ENCODE measurements at regions not wholly inside any gene's neighbourhood (a gene's known extent, or its start where the extent isn't known, plus 50 kb on each side); places are given as distances from the start of the nearest gene placed in this dataset.

DNA sequence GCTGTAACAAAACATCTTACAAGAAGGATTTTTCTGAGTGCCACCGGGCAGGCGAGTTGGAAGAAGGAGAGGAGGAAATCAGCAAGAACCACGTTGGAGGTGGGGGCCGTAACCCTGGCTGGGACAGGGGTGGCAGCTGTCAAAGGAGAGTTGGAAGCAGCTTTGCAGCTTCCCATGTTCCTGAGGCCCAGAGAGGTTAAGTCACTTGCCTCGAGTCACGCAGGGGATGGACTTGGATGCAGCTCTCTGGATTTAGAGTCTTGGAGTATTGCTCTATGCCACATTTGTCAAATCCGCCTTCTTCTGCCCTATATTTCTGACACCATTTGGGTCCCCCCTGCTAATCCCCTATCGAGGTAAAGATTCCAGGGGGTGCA is 83.0 kb upstream of the CIBAR2 start:
- no peak overlapping the region for H3K9ac ChIP-seq (ENCODE audit: low read depth, low read length, poor library complexity, severe bottlenecking)
- H3K9me3 ChIP-seq (ENCODE audit: insufficient read depth, low read depth, low read length) = no peaks in the 10 kb centered on the region
- no peaks in the 10 kb centered on the region for H3K36me3 ChIP-seq (ENCODE audit: insufficient read depth, low read length)
- no peak overlapping the region for H3K4me2 ChIP-seq (ENCODE audit: low read depth, low read length, poor library complexity, severe bottlenecking)
- TF ChIP-seq EZH2phosphoT487 (IDR thresholded peaks at IDR 0.05; ENCODE audit: borderline replicate concordance) = no peak
- TF ChIP-seq, protein P1, sequence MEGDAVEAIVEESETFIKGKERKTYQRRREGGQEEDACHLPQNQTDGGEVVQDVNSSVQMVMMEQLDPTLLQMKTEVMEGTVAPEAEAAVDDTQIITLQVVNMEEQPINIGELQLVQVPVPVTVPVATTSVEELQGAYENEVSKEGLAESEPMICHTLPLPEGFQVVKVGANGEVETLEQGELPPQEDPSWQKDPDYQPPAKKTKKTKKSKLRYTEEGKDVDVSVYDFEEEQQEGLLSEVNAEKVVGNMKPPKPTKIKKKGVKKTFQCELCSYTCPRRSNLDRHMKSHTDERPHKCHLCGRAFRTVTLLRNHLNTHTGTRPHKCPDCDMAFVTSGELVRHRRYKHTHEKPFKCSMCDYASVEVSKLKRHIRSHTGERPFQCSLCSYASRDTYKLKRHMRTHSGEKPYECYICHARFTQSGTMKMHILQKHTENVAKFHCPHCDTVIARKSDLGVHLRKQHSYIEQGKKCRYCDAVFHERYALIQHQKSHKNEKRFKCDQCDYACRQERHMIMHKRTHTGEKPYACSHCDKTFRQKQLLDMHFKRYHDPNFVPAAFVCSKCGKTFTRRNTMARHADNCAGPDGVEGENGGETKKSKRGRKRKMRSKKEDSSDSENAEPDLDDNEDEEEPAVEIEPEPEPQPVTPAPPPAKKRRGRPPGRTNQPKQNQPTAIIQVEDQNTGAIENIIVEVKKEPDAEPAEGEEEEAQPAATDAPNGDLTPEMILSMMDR (conservative IDR thresholded peaks at IDR 0.05; ENCODE audit: low read length) = no peak
- H2AFZ ChIP-seq (ENCODE audit: low read length) = no peak overlapping the region
- no peaks in the 10 kb centered on the region for H3K4me1 ChIP-seq (ENCODE audit: insufficient read depth, low read length, poor library complexity, severe bottlenecking)
- H3K79me2 ChIP-seq (ENCODE audit: insufficient read depth, low read length) = no peaks in the 10 kb centered on the region
- no peak overlapping the region for H3K4me3 ChIP-seq (ENCODE audit: low read length, poor library complexity, severe bottlenecking)
- H4K20me1 ChIP-seq (ENCODE audit: insufficient read depth, low read length, poor library complexity, severe bottlenecking) = no peaks in the 10 kb centered on the region
- no peaks in the 10 kb centered on the region for H3K27me3 ChIP-seq (ENCODE audit: insufficient read depth, low read length, poor library complexity, severe bottlenecking)
- no peaks in the 10 kb centered on the region for H3K9me2 ChIP-seq (replicated peaks; ENCODE audit: low read depth, low read length)
- H3F3A ChIP-seq (ENCODE audit: low read depth) = no peaks in the 10 kb centered on the region

DNA sequence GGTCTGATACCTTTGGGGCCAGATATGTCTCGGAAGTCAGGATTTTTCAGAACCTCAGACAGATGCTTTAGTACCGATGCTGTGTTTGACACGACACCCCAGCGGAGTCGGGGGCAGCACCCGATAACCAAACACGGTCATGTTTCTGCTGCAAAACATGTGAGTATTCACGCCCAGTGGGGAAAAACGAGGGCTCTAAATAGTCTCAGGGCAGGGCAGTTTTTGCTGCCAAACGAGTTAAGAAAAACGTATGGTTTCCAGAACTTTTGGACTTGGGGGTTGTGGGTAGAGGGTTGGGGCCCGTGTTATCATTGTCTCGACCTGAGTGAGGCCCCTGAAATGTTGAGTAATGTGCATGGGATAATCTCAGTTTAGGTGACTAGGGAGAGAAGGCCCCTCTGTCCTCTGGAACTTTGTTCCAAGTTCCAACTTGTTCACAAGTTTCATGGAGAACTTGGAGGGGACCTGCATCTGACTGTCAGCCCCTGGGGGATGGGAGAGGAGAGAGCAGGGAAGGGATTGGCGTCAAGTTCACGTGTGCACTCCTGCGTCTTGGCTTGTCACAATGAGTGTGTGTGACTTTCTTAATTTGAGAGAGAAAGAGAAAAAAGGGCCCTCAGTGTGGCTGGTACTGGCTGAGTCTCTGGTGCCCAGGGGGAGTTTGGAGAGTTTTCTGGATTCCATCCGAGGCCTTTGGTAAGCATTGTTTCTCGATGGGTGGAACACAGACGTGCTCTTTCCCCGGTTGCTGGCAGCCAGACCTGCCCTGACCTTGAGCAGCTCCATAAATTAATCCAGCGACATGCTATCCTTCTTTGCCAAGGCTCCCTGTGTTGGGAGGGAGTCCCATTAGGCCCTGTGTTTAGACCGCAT is 83.9 kb upstream of the CIBAR2 start:
- Histone ChIP-seq H3K79me2 (ENCODE audit: insufficient read depth, low read length) (no peaks in the 10 kb centered on the region), H3F3A (ENCODE audit: low read depth) (no peaks in the 10 kb centered on the region), H3K36me3 (ENCODE audit: insufficient read depth, low read length) (no peaks in the 10 kb centered on the region), H3K4me1 (ENCODE audit: insufficient read depth, low read length, poor library complexity, severe bottlenecking) (no peaks in the 10 kb centered on the region), H3K27me3 (ENCODE audit: insufficient read depth, low read length, poor library complexity, severe bottlenecking) (no peaks in the 10 kb centered on the region), H3K9me3 (ENCODE audit: insufficient read depth, low read depth, low read length) (no peaks in the 10 kb centered on the region), H3K4me2 (ENCODE audit: low read depth, low read length, poor library complexity, severe bottlenecking) (no peak overlapping the region), H4K20me1 (ENCODE audit: insufficient read depth, low read length, poor library complexity, severe bottlenecking) (no peaks in the 10 kb centered on the region), H3K4me3 (ENCODE audit: low read length, poor library complexity, severe bottlenecking) (no peak overlapping the region), H3K9ac (ENCODE audit: low read depth, low read length, poor library complexity, severe bottlenecking) (no peak overlapping the region), H2AFZ (ENCODE audit: low read length) (no peak overlapping the region), H3K9me2 (replicated peaks; ENCODE audit: low read depth, low read length) (no peaks in the 10 kb centered on the region)
- TF ChIP-seq EZH2phosphoT487 (IDR thresholded peaks at IDR 0.05; ENCODE audit: borderline replicate concordance) = no peak
- TF ChIP-seq, protein P1 (conservative IDR thresholded peaks at IDR 0.05; ENCODE audit: low read length) = no peak

DNA sequence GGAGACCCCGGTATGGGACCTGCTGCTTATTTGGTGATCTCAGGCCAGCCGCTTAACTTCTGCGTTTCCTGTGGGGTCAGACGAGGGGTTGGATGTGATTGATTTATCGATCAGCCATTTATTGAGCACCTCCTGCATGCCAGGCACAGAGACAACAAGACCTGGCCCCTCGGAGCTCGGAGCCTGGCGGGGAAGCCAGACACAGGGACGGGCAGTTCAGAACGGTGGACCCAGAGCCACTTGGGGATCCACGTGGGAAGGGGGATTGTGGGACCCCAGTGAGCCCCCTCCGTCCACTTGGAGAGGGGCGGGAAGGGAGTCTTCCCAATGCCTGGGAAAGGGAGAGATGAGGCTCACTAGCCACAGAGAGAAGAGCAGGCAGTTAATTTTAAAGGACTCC is 84.7 kb upstream of the CIBAR2 start:
- Histone ChIP-seq H2AFZ (ENCODE audit: low read length) (no peak overlapping the region), H3K4me3 (ENCODE audit: low read length, poor library complexity, severe bottlenecking) (no peak overlapping the region), H3K4me2 (ENCODE audit: low read depth, low read length, poor library complexity, severe bottlenecking) (no peak overlapping the region), H3K9me3 (ENCODE audit: insufficient read depth, low read depth, low read length) (no peaks in the 10 kb centered on the region), H3K36me3 (ENCODE audit: insufficient read depth, low read length) (no peaks in the 10 kb centered on the region), H3K9ac (ENCODE audit: low read depth, low read length, poor library complexity, severe bottlenecking) (no peak overlapping the region), H3F3A (ENCODE audit: low read depth) (no peaks in the 10 kb centered on the region), H3K9me2 (replicated peaks; ENCODE audit: low read depth, low read length) (no peaks in the 10 kb centered on the region), H3K4me1 (ENCODE audit: insufficient read depth, low read length, poor library complexity, severe bottlenecking) (no peaks in the 10 kb centered on the region), H3K27me3 (ENCODE audit: insufficient read depth, low read length, poor library complexity, severe bottlenecking) (no peaks in the 10 kb centered on the region), H3K79me2 (ENCODE audit: insufficient read depth, low read length) (no peaks in the 10 kb centered on the region), H4K20me1 (ENCODE audit: insufficient read depth, low read length, poor library complexity, severe bottlenecking) (no peaks in the 10 kb centered on the region)
- TF ChIP-seq EZH2phosphoT487 (IDR thresholded peaks at IDR 0.05; ENCODE audit: borderline replicate concordance) = no peak
- TF ChIP-seq, protein P1 (conservative IDR thresholded peaks at IDR 0.05; ENCODE audit: low read length) = no peak

Data from Loucy (cell line).